Mesothelial cell of epicardium (in vitro differentiated cells): ENCODE measurements at regions not wholly inside any gene's neighbourhood (a gene's known extent, or its start where the extent isn't known, plus 50 kb on each side); places are given as distances from the start of the nearest gene placed in this dataset.

Experiments
- DNase-seq, 2 experiments: peaks; one replicate each; pipeline ENCODE4 v3.0.0; 2021; ENCODE audit warnings: low spot score in 2 of 2; ENCODE audit not compliant: unreplicated experiment in 2 of 2
- H3K27ac Mint-ChIP-seq: 2 replicates; pipeline ENCODE4 v1.8.0; 2021; ENCODE audit warnings: mixed read lengths
- H3K27me3 Mint-ChIP-seq: 2 replicates; pipeline ENCODE4 v1.8.0; 2021; ENCODE audit warnings: low read depth, mixed read lengths
- H3K36me3 Mint-ChIP-seq: 2 replicates; pipeline ENCODE4 v1.8.0; 2021; ENCODE audit warnings: mixed read lengths
- H3K4me1 Mint-ChIP-seq: 2 replicates; pipeline ENCODE4 v1.8.0; 2021; ENCODE audit warnings: mixed read lengths
- H3K4me3 Mint-ChIP-seq: 2 replicates; pipeline ENCODE4 v1.8.0; 2021; ENCODE audit warnings: mild to moderate bottlenecking, moderate library complexity, mixed read lengths
- H3K9me3 Mint-ChIP-seq: 2 replicates; pipeline ENCODE4 v1.8.0; 2021; ENCODE audit warnings: mixed read lengths
- CTCF ChIP-seq: fragments of 200-600 bp; sonication (generic); IDR thresholded peaks from one replicate; pipeline ENCODE4 v1.5.0; 2021; ENCODE audit warnings: antibody characterized with exemption; ENCODE audit not compliant: unreplicated experiment

- no peak for DNase-seq
- peaks cover 3% of the 10 kb centered on the region for H3K4me1 Mint-ChIP-seq
- no peaks in the 10 kb centered on the region for H3K36me3 Mint-ChIP-seq
- no peak for TF ChIP-seq CTCF
- H3K27me3 Mint-ChIP-seq: peaks cover 11% of the 10 kb centered on the region
- H3K27ac Mint-ChIP-seq: no peak overlapping the region
- H3K9me3 Mint-ChIP-seq: no peaks in the 10 kb centered on the region
- no peak overlapping the region for H3K4me3 Mint-ChIP-seq
These were observed 50.9 kb upstream of the OLIG3 start for GRCh38 chr6:137545073-137545472.

DNA sequence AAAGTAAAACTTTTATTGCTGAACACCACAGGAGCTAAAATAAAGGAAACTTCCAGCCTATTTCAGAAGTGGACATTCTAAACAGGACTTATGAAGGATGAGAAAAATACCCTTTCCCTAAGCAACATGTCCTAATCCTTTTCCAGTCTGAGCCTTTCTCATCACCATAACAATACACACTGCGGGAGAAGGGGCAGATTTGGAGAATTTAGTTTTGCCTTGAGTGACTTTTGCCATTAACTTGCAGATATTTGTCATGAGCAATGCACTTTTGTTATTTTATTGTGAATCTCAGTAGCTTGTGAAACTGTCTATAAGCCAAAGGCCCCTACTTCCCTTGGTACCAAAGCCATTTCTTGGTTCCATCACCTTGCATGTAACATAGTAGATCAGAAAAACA is 53.0 kb upstream of the OLIG3 start:
- H3K27ac Mint-ChIP-seq: no peak overlapping the region
- H3K27me3 Mint-ChIP-seq: peaks cover 11% of the 10 kb centered on the region
- no peak for TF ChIP-seq CTCF
- no peaks in the 10 kb centered on the region for H3K9me3 Mint-ChIP-seq
- DNase-seq: no peak
- H3K4me1 Mint-ChIP-seq: peaks cover 3% of the 10 kb centered on the region
- no peak overlapping the region for H3K4me3 Mint-ChIP-seq
- H3K36me3 Mint-ChIP-seq: no peaks in the 10 kb centered on the region

DNA sequence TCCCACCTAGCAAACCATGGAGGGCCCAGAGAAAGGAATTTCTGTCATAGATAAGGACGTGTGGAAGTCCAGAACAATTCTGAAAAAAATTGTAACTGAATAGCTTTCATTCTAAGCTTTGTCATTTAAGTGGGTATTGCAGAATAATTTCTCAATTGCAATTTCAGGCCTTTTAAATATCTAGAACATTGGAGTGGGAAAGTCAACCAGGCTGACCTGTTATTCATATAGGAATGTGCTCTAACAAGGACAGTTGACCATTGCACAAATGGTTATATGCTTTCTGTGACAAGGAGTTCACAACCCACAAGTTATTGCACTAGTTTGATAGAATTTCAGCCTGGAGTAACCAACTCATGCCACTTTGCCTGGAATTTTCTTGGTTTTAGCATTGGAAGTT is 53.4 kb upstream of the OLIG3 start:
- Mint-ChIP-seq H3K4me3 (no peak overlapping the region), H3K9me3 (no peaks in the 10 kb centered on the region), H3K27me3 (peaks cover 11% of the 10 kb centered on the region), H3K27ac (no peak overlapping the region), H3K36me3 (no peaks in the 10 kb centered on the region), H3K4me1 (peaks cover 2% of the 10 kb centered on the region)
- TF ChIP-seq CTCF: no peak
- no peak for DNase-seq

GRCh38 chr6:137549106-137549505 is 54.9 kb upstream of the OLIG3 start:
- Mint-ChIP-seq H3K4me3 (no peak overlapping the region), H3K4me1 (no peaks in the 10 kb centered on the region), H3K27me3 (peaks cover 11% of the 10 kb centered on the region), H3K27ac (no peak overlapping the region), H3K9me3 (no peaks in the 10 kb centered on the region), H3K36me3 (no peaks in the 10 kb centered on the region)
- no peak for DNase-seq
- no peak for TF ChIP-seq CTCF

DNA sequence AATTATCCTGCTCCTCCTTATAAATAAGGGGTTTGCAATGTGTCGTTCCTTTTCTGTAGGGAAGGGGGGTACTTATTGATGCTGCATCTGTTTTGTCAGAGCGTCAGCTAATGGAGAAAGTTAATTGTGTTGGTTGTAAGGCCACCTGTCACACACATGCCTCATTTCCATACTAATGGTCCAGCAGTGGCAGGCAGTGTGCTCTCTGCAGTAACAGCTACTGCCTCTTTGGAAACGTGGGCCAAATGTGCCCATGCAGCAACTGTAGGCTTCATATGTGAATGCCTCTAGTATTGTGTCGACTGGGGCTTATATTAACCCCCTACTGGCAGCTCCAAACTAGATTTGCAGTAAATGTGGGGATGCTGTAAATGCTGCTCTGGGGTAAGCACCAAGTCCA is 56.3 kb upstream of the OLIG3 start:
- no peak for DNase-seq
- Mint-ChIP-seq H3K27ac (no peak overlapping the region), H3K9me3 (peaks cover 4% of the 10 kb centered on the region), H3K4me3 (no peak overlapping the region), H3K36me3 (no peaks in the 10 kb centered on the region), H3K27me3 (peaks cover 9% of the 10 kb centered on the region), H3K4me1 (no peaks in the 10 kb centered on the region)
- no peak for TF ChIP-seq CTCF

DNA sequence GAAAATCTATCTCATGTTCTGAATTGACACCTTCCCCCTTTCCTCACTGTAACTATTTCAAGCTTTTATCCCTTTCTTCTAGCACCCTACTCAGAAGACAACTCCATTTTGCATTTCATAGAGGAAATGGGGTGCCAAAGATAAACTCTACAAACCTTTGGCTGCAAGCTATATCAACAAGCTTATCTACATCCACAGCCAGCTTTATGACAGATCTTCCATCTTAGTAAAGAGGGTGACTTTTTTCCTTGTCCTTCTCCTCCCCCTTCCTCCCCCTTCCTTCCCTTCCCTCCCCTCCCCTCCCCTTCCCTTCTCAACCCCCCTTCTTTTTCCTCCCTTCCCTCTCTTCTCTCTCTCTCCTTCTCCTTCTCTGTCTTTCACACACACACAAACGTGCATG is 58.0 kb upstream of the OLIG3 start:
- no peaks in the 10 kb centered on the region for H3K4me1 Mint-ChIP-seq
- no peaks in the 10 kb centered on the region for H3K36me3 Mint-ChIP-seq
- DNase-seq: no peak
- H3K27ac Mint-ChIP-seq: no peak overlapping the region
- peaks cover 6% of the 10 kb centered on the region for H3K27me3 Mint-ChIP-seq
- peaks cover 4% of the 10 kb centered on the region for H3K9me3 Mint-ChIP-seq
- TF ChIP-seq CTCF: no peak
- no peak overlapping the region for H3K4me3 Mint-ChIP-seq
